DLD1 (cell line): ENCODE measurements at regions not wholly inside any gene's neighbourhood (a gene's known extent, or its start where the extent isn't known, plus 50 kb on each side); places are given as distances from the start of the nearest gene placed in this dataset.

ENCODE experiments used
- in situ Hi-C: cut with HindIII; loops from 2 replicates; pipeline ENCODE4 v1.10.0; 2017; ENCODE audit warnings: low sequenced_read_pairs

- in situ Hi-C loops: no loop called here
These were observed 242.6 kb downstream of the DRD1 start for GRCh38 chr5:175201393-175201792.

- in situ Hi-C loops: no loop called here
These were observed 248.0 kb downstream of the DRD1 start for GRCh38 chr5:175195698-175196656.

- in situ Hi-C loops: no loop called here
These were observed 262.7 kb downstream of the DRD1 start for GRCh38 chr5:175181331-175181730.

GRCh38 chr5:175170899-175171298 lies 273.1 kb downstream of the DRD1 start:
- in situ Hi-C loops: no loop called here

- in situ Hi-C loops: no loop called here
These were observed 275.0 kb downstream of the DRD1 start for GRCh38 chr5:175168882-175169507.

GRCh38 chr5:175166026-175166425 lies 278.0 kb downstream of the DRD1 start:
- in situ Hi-C loops: no loop called here

- in situ Hi-C loops: no loop called here
These were observed 280.3 kb downstream of the DRD1 start for GRCh38 chr5:175163586-175164275.

- in situ Hi-C loops: no loop called here
These were observed 281.9 kb downstream of the DRD1 start for GRCh38 chr5:175162036-175162435.

- in situ Hi-C loops: loop anchor here (5.0 kb wide), 1 partner anchor 43 kb away; no protein-coding TSS in a partner anchor
These were observed 284.0 kb downstream of the DRD1 start for GRCh38 chr5:175159956-175160355.

GRCh38 chr5:175148636-175149172 lies 295.3 kb downstream of the DRD1 start:
- in situ Hi-C loops: no loop called here

GRCh38 chr5:175146733-175147132 lies 297.2 kb downstream of the DRD1 start:
- in situ Hi-C loops: no loop called here

- in situ Hi-C loops: no loop called here
These were observed 302.6 kb downstream of the DRD1 start for GRCh38 chr5:175141421-175141820.

- in situ Hi-C loops: no loop called here
These were observed 310.8 kb downstream of the DRD1 start for GRCh38 chr5:175133185-175133584.

- in situ Hi-C loops: no loop called here
These were observed 312.6 kb downstream of the DRD1 start for GRCh38 chr5:175131432-175131831.

- in situ Hi-C loops: no loop called here
These were observed 314.4 kb downstream of the DRD1 start for GRCh38 chr5:175129619-175130018.

GRCh38 chr5:175129121-175129520 lies 314.9 kb downstream of the DRD1 start:
- in situ Hi-C loops: no loop called here

GRCh38 chr5:175124821-175125220 lies 319.2 kb downstream of the DRD1 start:
- in situ Hi-C loops: no loop called here

- in situ Hi-C loops: no loop called here
These were observed 319.6 kb downstream of the DRD1 start for GRCh38 chr5:175124251-175124813.

- in situ Hi-C loops: no loop called here
These were observed 320.4 kb downstream of the DRD1 start for GRCh38 chr5:175123542-175123941.

GRCh38 chr5:175121457-175121856 lies 322.5 kb downstream of the DRD1 start:
- in situ Hi-C loops: no loop called here

- in situ Hi-C loops: no loop called here
These were observed 323.6 kb downstream of the DRD1 start for GRCh38 chr5:175120412-175120811.
